RWPE2 (cell line): ENCODE measurements at regions not wholly inside any gene's neighbourhood (a gene's known extent, or its start where the extent isn't known, plus 50 kb on each side); places are given as distances from the start of the nearest gene placed in this dataset.

Source experiments
- ATAC-seq: fragments of 200-7000 bp; cut with Tn5 transposase; 3 replicates; pipeline ENCODE4 v1.9.1; 2021; ENCODE audit warnings: low read depth
- DNase-seq: peaks from one replicate; pipeline ENCODE4 v3.0.0-alpha.2; 2020; ENCODE audit warnings: low spot score
- H3K27ac ChIP-seq: fragments of 450-650 bp; 2 replicates; pipeline ENCODE4 v1.5.1; 2017; ENCODE audit warnings: mild to moderate bottlenecking; ENCODE audit not compliant: poor library complexity, severe bottlenecking
- H3K27me3 ChIP-seq: fragments of 250-450 bp; sonication (Bioruptor Pico); 2 replicates; pipeline ENCODE4 v1.5.1; 2021; ENCODE audit warnings: mild to moderate bottlenecking, moderate library complexity; ENCODE audit not compliant: insufficient read depth, poor library complexity, severe bottlenecking
- H3K36me3 ChIP-seq: fragments of 250-450 bp; sonication (Bioruptor Pico); 2 replicates; pipeline ENCODE4 v1.5.1; 2020; ENCODE audit warnings: low read depth, mild to moderate bottlenecking, moderate library complexity
- H3K4me1 ChIP-seq: fragments of 250-450 bp; sonication (Bioruptor Pico); 2 replicates; pipeline ENCODE4 v1.5.1; 2021; ENCODE audit warnings: mild to moderate bottlenecking, moderate library complexity; ENCODE audit not compliant: insufficient read depth, poor library complexity, severe bottlenecking
- H3K4me3 ChIP-seq: fragments of 250-450 bp; sonication (Bioruptor Pico); 2 replicates; pipeline ENCODE4 v1.5.1; 2021; ENCODE audit warnings: mild to moderate bottlenecking, moderate library complexity; ENCODE audit not compliant: severe bottlenecking
- H3K9me3 ChIP-seq: fragments of 250-450 bp; sonication (Bioruptor Pico); 2 replicates; pipeline ENCODE4 v1.5.1; 2021; ENCODE audit warnings: mild to moderate bottlenecking, moderate library complexity; ENCODE audit not compliant: severe bottlenecking
- CTCF ChIP-seq: fragments of 450-650 bp; IDR thresholded peaks from one replicate; pipeline ENCODE4 v1.5.1; 2017; ENCODE audit warnings: mild to moderate bottlenecking, moderate library complexity; ENCODE audit not compliant: poor library complexity, severe bottlenecking

GRCh38 chr18:43578706-43579105, 301.4 kb upstream of the SYT4 start:
- Histone ChIP-seq H3K27me3 (no peaks in the 10 kb centered on the region), H3K36me3 (no peaks in the 10 kb centered on the region), H3K4me3 (no peak overlapping the region), H3K9me3 (no peaks in the 10 kb centered on the region), H3K27ac (no peak overlapping the region), H3K4me1 (no peaks in the 10 kb centered on the region)
- no peak for ATAC-seq
- TF ChIP-seq CTCF, result no peak
- DNase-seq, result no peak

- DNase-seq (no peak), ATAC-seq (no peak)
- no peak for TF ChIP-seq CTCF
- no peaks in the 10 kb centered on the region for H3K36me3 ChIP-seq
- H3K4me3 ChIP-seq, result no peak overlapping the region
- no peaks in the 10 kb centered on the region for H3K27me3 ChIP-seq
- no peak overlapping the region for H3K27ac ChIP-seq
- no peaks in the 10 kb centered on the region for H3K9me3 ChIP-seq
- H3K4me1 ChIP-seq, result no peaks in the 10 kb centered on the region
These were observed 304.7 kb upstream of the SYT4 start for GRCh38 chr18:43581936-43582519.

GRCh38 chr18:43587538-43588153, 310.4 kb upstream of the SYT4 start:
- H3K27me3 ChIP-seq, result no peaks in the 10 kb centered on the region
- no peak overlapping the region for H3K4me3 ChIP-seq
- no peaks in the 10 kb centered on the region for H3K36me3 ChIP-seq
- ATAC-seq (peak; percentile 55; the same call in 1 of the 3 replicates), DNase-seq (no peak)
- TF ChIP-seq CTCF, result peak; percentile 83
- H3K9me3 ChIP-seq, result no peaks in the 10 kb centered on the region
- no peak overlapping the region for H3K27ac ChIP-seq
- H3K4me1 ChIP-seq, result no peaks in the 10 kb centered on the region

- no peak for DNase-seq
- Histone ChIP-seq H3K27ac (no peak overlapping the region), H3K4me3 (no peak overlapping the region), H3K27me3 (no peaks in the 10 kb centered on the region), H3K4me1 (no peaks in the 10 kb centered on the region), H3K9me3 (no peaks in the 10 kb centered on the region), H3K36me3 (no peaks in the 10 kb centered on the region)
- no peak for TF ChIP-seq CTCF
- no peak for ATAC-seq
These were observed 311.5 kb upstream of the SYT4 start for GRCh38 chr18:43588838-43589237.

GRCh38 chr18:43589611-43590151, 312.4 kb upstream of the SYT4 start:
- H3K27ac ChIP-seq, result no peak overlapping the region
- H3K9me3 ChIP-seq, result no peaks in the 10 kb centered on the region
- ATAC-seq (no peak; the same call in 2 of the 3 replicates), DNase-seq (no peak)
- no peak for TF ChIP-seq CTCF
- no peaks in the 10 kb centered on the region for H3K36me3 ChIP-seq
- H3K4me1 ChIP-seq, result no peaks in the 10 kb centered on the region
- H3K27me3 ChIP-seq, result no peaks in the 10 kb centered on the region
- no peak overlapping the region for H3K4me3 ChIP-seq
